Epithelial cell of proximal tubule (primary cell): ENCODE measurements at regions not wholly inside any gene's neighbourhood (a gene's known extent, or its start where the extent isn't known, plus 50 kb on each side); places are given as distances from the start of the nearest gene placed in this dataset.
"Not testable (repeated sequence)": the region's sequence is repeated elsewhere in the genome, so short reads cannot be mapped to it uniquely, and the experiment has no call there.

Experiments
- DNase-seq: peaks from one replicate; pipeline ENCODE4 v3.0.0-alpha.2; 2011; ENCODE audit warnings: low read depth
- H3K4me3 ChIP-seq: 2 replicates; pipeline ENCODE4 v1.5.1; 2011; ENCODE audit warnings: low read depth, mild to moderate bottlenecking, low read length
- CTCF ChIP-seq: conservative IDR thresholded peaks from 2 replicates; pipeline ENCODE4 v1.5.1; 2012; ENCODE audit warnings: low read depth, mild to moderate bottlenecking, low read length

- no peak for DNase-seq
- H3K4me3 ChIP-seq = no peak overlapping the region
- no peak for TF ChIP-seq CTCF
Observed at GRCh38 chr4:152054731-152055130, 293.9 kb upstream of the GATB start.

- H3K4me3 ChIP-seq = no peak overlapping the region
- DNase-seq = no peak
- no peak for TF ChIP-seq CTCF
Observed at GRCh38 chr4:152052451-152053057, 291.7 kb upstream of the GATB start.

- not testable (repeated sequence) for DNase-seq, H3K4me3 ChIP-seq
Observed at GRCh38 chr4:152051332-152051731, 290.5 kb upstream of the GATB start.

- H3K4me3 ChIP-seq = no peak overlapping the region
- no peak for TF ChIP-seq CTCF
- DNase-seq = no peak
Observed at GRCh38 chr4:152050106-152050505, 289.3 kb upstream of the GATB start.

- DNase-seq = no peak
- no peak overlapping the region for H3K4me3 ChIP-seq
- TF ChIP-seq CTCF = no peak
Observed at GRCh38 chr4:152047451-152047850, 286.6 kb upstream of the GATB start.

GRCh38 chr4:152045807-152046571 lies 285.2 kb upstream of the GATB start:
- H3K4me3 ChIP-seq = peak overlapping the region; percentile 49
- DNase-seq = no peak
- TF ChIP-seq CTCF = peak; percentile 82

GRCh38 chr4:152045449-152045806 lies 284.6 kb upstream of the GATB start:
- H3K4me3 ChIP-seq = peak overlapping the region; percentile 49
- TF ChIP-seq CTCF = no peak

More at GRCh38 chr4:152045449-152045806, 284.6 kb upstream of the GATB start:
- DNase-seq = no peak
